HG03097 (cell line): ENCODE measurements at regions not wholly inside any gene's neighbourhood (a gene's known extent, or its start where the extent isn't known, plus 50 kb on each side); places are given as distances from the start of the nearest gene placed in this dataset.

Source experiments
- ATAC-seq: cut with Tn5 transposase; IDR thresholded peaks from one replicate; pipeline ENCODE4 v1.9.1; 2021; ENCODE audit not compliant: unreplicated experiment, low FRiP score

- ATAC-seq = no peak
Measured at GRCh38 chr10:121216721-121217181, 365.6 kb downstream of the WDR11 start.

- no peak for ATAC-seq
Measured at GRCh38 chr10:121217331-121217730, 366.2 kb downstream of the WDR11 start.

GRCh38 chr10:121221072-121221471, 369.9 kb downstream of the WDR11 start:
- ATAC-seq = no peak

GRCh38 chr10:121221991-121222390, 370.8 kb downstream of the WDR11 start:
- ATAC-seq = no peak

GRCh38 chr10:121222842-121223241, 371.7 kb downstream of the WDR11 start:
- no peak for ATAC-seq

GRCh38 chr10:121231079-121231478, 367.2 kb downstream of the FGFR2 start:
- no peak for ATAC-seq

GRCh38 chr10:121232494-121232893, 365.8 kb downstream of the FGFR2 start:
- no peak for ATAC-seq

- no peak for ATAC-seq
Measured at GRCh38 chr10:121235692-121236091, 362.6 kb downstream of the FGFR2 start.

GRCh38 chr10:121236621-121237020, 361.6 kb downstream of the FGFR2 start:
- ATAC-seq = no peak

- ATAC-seq = no peak
Measured at GRCh38 chr10:121237718-121238117, 360.5 kb downstream of the FGFR2 start.

- no peak for ATAC-seq
Measured at GRCh38 chr10:121240011-121240410, 358.2 kb downstream of the FGFR2 start.

GRCh38 chr10:121240556-121240955, 357.7 kb downstream of the FGFR2 start:
- ATAC-seq = no peak

GRCh38 chr10:121241337-121241736, 356.9 kb downstream of the FGFR2 start:
- ATAC-seq = no peak

- ATAC-seq = no peak
Measured at GRCh38 chr10:121242741-121243608, 355.3 kb downstream of the FGFR2 start.

- no peak for ATAC-seq
Measured at GRCh38 chr10:121243609-121244241, 354.5 kb downstream of the FGFR2 start.

GRCh38 chr10:121244818-121245217, 353.4 kb downstream of the FGFR2 start:
- no peak for ATAC-seq

- no peak for ATAC-seq
Measured at GRCh38 chr10:121245754-121246153, 352.5 kb downstream of the FGFR2 start.

GRCh38 chr10:121248266-121248665, 350.0 kb downstream of the FGFR2 start:
- no peak for ATAC-seq

- ATAC-seq = no peak
Measured at GRCh38 chr10:121250995-121251764, 347.1 kb downstream of the FGFR2 start.

- no peak for ATAC-seq
Measured at GRCh38 chr10:121252756-121253155, 345.5 kb downstream of the FGFR2 start.

GRCh38 chr10:121260377-121260776, 337.9 kb downstream of the FGFR2 start:
- ATAC-seq = no peak
